ENCODE measurements at regions not wholly inside any gene's neighbourhood (a gene's known extent, or its start where the extent isn't known, plus 50 kb on each side); places are given as distances from the start of the nearest gene placed in this dataset.

DNA sequence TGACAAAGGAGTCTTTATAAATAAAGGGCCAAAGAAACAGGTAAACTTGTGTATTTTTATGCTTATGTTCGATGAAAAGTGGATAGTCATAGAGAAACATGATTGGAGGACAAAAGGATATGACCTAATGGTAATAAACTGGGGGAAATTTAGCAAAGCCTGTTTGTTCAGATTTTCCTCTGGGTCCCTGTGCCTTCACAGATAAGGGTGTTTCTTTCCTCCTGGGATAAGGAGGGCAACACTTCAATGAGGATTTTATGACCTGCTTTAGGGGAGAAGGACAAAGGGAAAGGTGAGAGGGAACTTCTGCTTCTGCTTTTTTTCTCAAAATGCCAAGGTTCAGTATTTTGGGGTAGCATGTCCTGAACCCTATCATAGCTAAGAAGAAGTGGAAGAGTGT, 531.3 kb upstream of the ALCAM start:
- TF ChIP-seq POLR2A (IDR thresholded peaks at IDR 0.05) = no peak
- TF ChIP-seq, protein P1, sequence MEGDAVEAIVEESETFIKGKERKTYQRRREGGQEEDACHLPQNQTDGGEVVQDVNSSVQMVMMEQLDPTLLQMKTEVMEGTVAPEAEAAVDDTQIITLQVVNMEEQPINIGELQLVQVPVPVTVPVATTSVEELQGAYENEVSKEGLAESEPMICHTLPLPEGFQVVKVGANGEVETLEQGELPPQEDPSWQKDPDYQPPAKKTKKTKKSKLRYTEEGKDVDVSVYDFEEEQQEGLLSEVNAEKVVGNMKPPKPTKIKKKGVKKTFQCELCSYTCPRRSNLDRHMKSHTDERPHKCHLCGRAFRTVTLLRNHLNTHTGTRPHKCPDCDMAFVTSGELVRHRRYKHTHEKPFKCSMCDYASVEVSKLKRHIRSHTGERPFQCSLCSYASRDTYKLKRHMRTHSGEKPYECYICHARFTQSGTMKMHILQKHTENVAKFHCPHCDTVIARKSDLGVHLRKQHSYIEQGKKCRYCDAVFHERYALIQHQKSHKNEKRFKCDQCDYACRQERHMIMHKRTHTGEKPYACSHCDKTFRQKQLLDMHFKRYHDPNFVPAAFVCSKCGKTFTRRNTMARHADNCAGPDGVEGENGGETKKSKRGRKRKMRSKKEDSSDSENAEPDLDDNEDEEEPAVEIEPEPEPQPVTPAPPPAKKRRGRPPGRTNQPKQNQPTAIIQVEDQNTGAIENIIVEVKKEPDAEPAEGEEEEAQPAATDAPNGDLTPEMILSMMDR (IDR thresholded peaks at IDR 0.05) = no peak
